Left lobe of liver (tissue), 2 donors: ENCODE measurements at regions not wholly inside any gene's neighbourhood (a gene's known extent, or its start where the extent isn't known, plus 50 kb on each side); places are given as distances from the start of the nearest gene placed in this dataset.
"Not testable (repeated sequence)": the region's sequence is repeated elsewhere in the genome, so short reads cannot be mapped to it uniquely, and the experiment has no call there.

Experiments
- ATAC-seq: fragments of 200-7000 bp; cut with Tn5 transposase; one replicate; pipeline ENCODE4 v1.9.1; 2020; ENCODE audit warnings: mild to moderate bottlenecking, moderate library complexity
- DNase-seq: peaks from one replicate; pipeline ENCODE4 v3.0.0-alpha.2; 2020; ENCODE audit warnings: low spot score
- donor health status: DM: no; HTN: no; CAD: no; lungs with moderate emphysema.
- donor health status: DM: no; HTN: yes; CAD: no.

- no peak for ATAC-seq
- DNase-seq, result no peak
Measured at GRCh38 chr9:74066128-74066527, 431.0 kb upstream of the RORB start.

GRCh38 chr9:74066605-74067004 lies 430.5 kb upstream of the RORB start:
- ATAC-seq (peak; percentile 61), DNase-seq (no peak)

GRCh38 chr9:74071502-74071901 lies 425.6 kb upstream of the RORB start:
- DNase-seq (no peak), ATAC-seq (no peak)

GRCh38 chr9:74073897-74074296 lies 423.2 kb upstream of the RORB start:
- ATAC-seq (no peak), DNase-seq (no peak)

GRCh38 chr9:74078647-74079046 lies 418.5 kb upstream of the RORB start:
- no peak for DNase-seq
- no peak for ATAC-seq

- ATAC-seq, DNase-seq: not testable (repeated sequence)
Measured at GRCh38 chr9:74080652-74081051, 416.5 kb upstream of the RORB start.

- ATAC-seq (no peak), DNase-seq (no peak)
Measured at GRCh38 chr9:74083681-74084433, 413.3 kb upstream of the RORB start.

GRCh38 chr9:74085384-74086037 lies 411.6 kb upstream of the RORB start:
- DNase-seq, ATAC-seq: not testable (repeated sequence)

- not testable (repeated sequence) for ATAC-seq, DNase-seq
Measured at GRCh38 chr9:74090921-74091320, 406.2 kb upstream of the RORB start.

GRCh38 chr9:74092491-74092834 lies 404.7 kb upstream of the RORB start:
- DNase-seq (no peak), ATAC-seq (no peak)

- not testable (repeated sequence) for ATAC-seq, DNase-seq
Measured at GRCh38 chr9:74094037-74094436, 403.1 kb upstream of the RORB start.

GRCh38 chr9:74094766-74095165 lies 402.4 kb upstream of the RORB start:
- ATAC-seq (no peak), DNase-seq (no peak)

GRCh38 chr9:74095925-74096324 lies 401.2 kb upstream of the RORB start:
- ATAC-seq (no peak), DNase-seq (no peak)

GRCh38 chr9:74096420-74096819 lies 400.7 kb upstream of the RORB start:
- no peak for DNase-seq
- no peak for ATAC-seq

GRCh38 chr9:74100042-74100441 lies 397.1 kb upstream of the RORB start:
- DNase-seq, result no peak
- no peak for ATAC-seq

GRCh38 chr9:74102148-74102547 lies 395.0 kb upstream of the RORB start:
- not testable (repeated sequence) for ATAC-seq, DNase-seq

GRCh38 chr9:74102702-74103101 lies 394.4 kb upstream of the RORB start:
- ATAC-seq (no peak), DNase-seq (no peak)

- DNase-seq, result no peak
- peak; percentile 65 for ATAC-seq
Measured at GRCh38 chr9:74107692-74108091, 389.4 kb upstream of the RORB start.

- ATAC-seq, result no peak
- no peak for DNase-seq
Measured at GRCh38 chr9:74115976-74116375, 381.2 kb upstream of the RORB start.

GRCh38 chr9:74117151-74117550 lies 380.0 kb upstream of the RORB start:
- DNase-seq, result no peak
- ATAC-seq, result no peak

- no peak for DNase-seq
Measured at GRCh38 chr9:74117731-74118130, 379.4 kb upstream of the RORB start.

GRCh38 chr9:74120061-74120460 lies 377.1 kb upstream of the RORB start:
- ATAC-seq (no peak), DNase-seq (no peak)

More at GRCh38 chr9:74117731-74118130, 379.4 kb upstream of the RORB start:
- ATAC-seq, result no peak

GRCh38 chr9:74120470-74120869 lies 376.7 kb upstream of the RORB start:
- no peak for DNase-seq
- ATAC-seq, result no peak
